ENCODE measurements at regions not wholly inside any gene's neighbourhood (a gene's known extent, or its start where the extent isn't known, plus 50 kb on each side); places are given as distances from the start of the nearest gene placed in this dataset.

- WGBS (ENCODE audit: insufficient coverage): 100% methylated on average over 1 of the region's 7 CpGs
- H3K4me2 ChIP-seq (replicated peaks; ENCODE audit: extremely low read depth, low read length, poor library complexity, severe bottlenecking): no peak overlapping the region
- H4K20me1 ChIP-seq (ENCODE audit: insufficient read depth, low read length): no peaks in the 10 kb centered on the region
- Mint-ChIP-seq H3K36me3 (no peaks in the 10 kb centered on the region), H3K27me3 (ENCODE audit: low read depth in 3 of 3) (peaks cover 2 to 7% (median 3%) of the 10 kb centered on the region in 3 donors), H3K4me3 (no peak overlapping the region), H3K27ac (no peak overlapping the region), H3K9me3 (peaks cover 3 to 8% (median 4%) of the 10 kb centered on the region in 7 donors), H3K4me1 (no peaks in the 10 kb centered on the region)
- H3K9me3 ChIP-seq (replicated peaks in 1 of 2; ENCODE audit: control insufficient read depth in 1 of 2, insufficient read depth in 1 of 2, low read length in 2 of 2): no peaks in the 10 kb centered on the region
- no peaks in the 10 kb centered on the region for H3K36me3 ChIP-seq (replicated peaks in 1 of 2; ENCODE audit: control insufficient read depth in 1 of 2, insufficient read depth in 2 of 2, low read length in 2 of 2)
- DNase-seq: no peak
- H3K27me3 ChIP-seq (ENCODE audit: control insufficient read depth in 2 of 2, insufficient read depth in 2 of 2, low read length in 2 of 2): no peaks in the 10 kb centered on the region
- TF ChIP-seq CTCF (IDR thresholded peaks at IDR 0.05): no peak
- no peaks in the 10 kb centered on the region for H3K79me2 ChIP-seq (ENCODE audit: insufficient read depth, low read length)
- intact Hi-C loops (cut with micrococcal nuclease): no loop called here
- no peak overlapping the region for H3K9ac ChIP-seq (ENCODE audit: insufficient read depth, low read length, poor library complexity, severe bottlenecking)
- no peak overlapping the region for H3K27ac ChIP-seq (ENCODE audit: low read depth in 1 of 2, low read length in 2 of 2)
- no peak overlapping the region for H2AFZ ChIP-seq (ENCODE audit: insufficient read depth, low read depth, low read length, poor library complexity, severe bottlenecking)
- H3K4me3 ChIP-seq (replicated peaks in 1 of 3; ENCODE audit: low read depth in 2 of 3, low read length in 3 of 3): no peak overlapping the region
- no peaks in the 10 kb centered on the region for H3K4me1 ChIP-seq (ENCODE audit: control insufficient read depth in 1 of 2, insufficient read depth in 2 of 2, low read length in 2 of 2)
Observed at GRCh38 chr11:15501566-15501965, 386.8 kb downstream of the INSC start.

GRCh38 chr11:15505155-15505554 is 390.4 kb downstream of the INSC start:
- intact Hi-C loops (cut with micrococcal nuclease): no loop called here
- Histone ChIP-seq H3K27ac (ENCODE audit: low read depth in 1 of 2, low read length in 2 of 2) (no peak overlapping the region), H3K9me3 (replicated peaks in 1 of 2; ENCODE audit: control insufficient read depth in 1 of 2, insufficient read depth in 1 of 2, low read length in 2 of 2) (no peaks in the 10 kb centered on the region), H3K27me3 (ENCODE audit: control insufficient read depth in 2 of 2, insufficient read depth in 2 of 2, low read length in 2 of 2) (no peaks in the 10 kb centered on the region), H3K79me2 (ENCODE audit: insufficient read depth, low read length) (no peaks in the 10 kb centered on the region), H3K4me2 (replicated peaks; ENCODE audit: extremely low read depth, low read length, poor library complexity, severe bottlenecking) (no peak overlapping the region), H3K9ac (ENCODE audit: insufficient read depth, low read length, poor library complexity, severe bottlenecking) (no peak overlapping the region), H2AFZ (ENCODE audit: insufficient read depth, low read depth, low read length, poor library complexity, severe bottlenecking) (no peak overlapping the region), H3K4me3 (replicated peaks in 1 of 3; ENCODE audit: low read depth in 2 of 3, low read length in 3 of 3) (no peak overlapping the region), H3K4me1 (ENCODE audit: control insufficient read depth in 1 of 2, insufficient read depth in 2 of 2, low read length in 2 of 2) (no peaks in the 10 kb centered on the region), H3K36me3 (replicated peaks in 1 of 2; ENCODE audit: control insufficient read depth in 1 of 2, insufficient read depth in 2 of 2, low read length in 2 of 2) (no peaks in the 10 kb centered on the region), H4K20me1 (ENCODE audit: insufficient read depth, low read length) (no peaks in the 10 kb centered on the region)
- Mint-ChIP-seq H3K4me3 (no peak overlapping the region), H3K9me3 (peaks cover 3 to 13% (median 6%) of the 10 kb centered on the region in 7 donors), H3K27ac (no peak overlapping the region), H3K27me3 (ENCODE audit: low read depth in 3 of 3) (peaks cover 0 to 3% (median 0%) of the 10 kb centered on the region in 3 donors), H3K4me1 (no peaks in the 10 kb centered on the region), H3K36me3 (no peaks in the 10 kb centered on the region)
- no CpG with 5 or more reads among the region's 1 CpG for WGBS (ENCODE audit: insufficient coverage)
- DNase-seq: no peak
- TF ChIP-seq CTCF (IDR thresholded peaks at IDR 0.05): no peak
